UCSD-AML1 (cell line): ENCODE measurements at regions not wholly inside any gene's neighbourhood (a gene's known extent, or its start where the extent isn't known, plus 50 kb on each side); places are given as distances from the start of the nearest gene placed in this dataset.

Experiments used
- DNase-seq: peaks from one replicate; lab custom pipeline; 2025; ENCODE audit not compliant: unreplicated experiment; lab: John Stamatoyannopoulos, UW

DNA sequence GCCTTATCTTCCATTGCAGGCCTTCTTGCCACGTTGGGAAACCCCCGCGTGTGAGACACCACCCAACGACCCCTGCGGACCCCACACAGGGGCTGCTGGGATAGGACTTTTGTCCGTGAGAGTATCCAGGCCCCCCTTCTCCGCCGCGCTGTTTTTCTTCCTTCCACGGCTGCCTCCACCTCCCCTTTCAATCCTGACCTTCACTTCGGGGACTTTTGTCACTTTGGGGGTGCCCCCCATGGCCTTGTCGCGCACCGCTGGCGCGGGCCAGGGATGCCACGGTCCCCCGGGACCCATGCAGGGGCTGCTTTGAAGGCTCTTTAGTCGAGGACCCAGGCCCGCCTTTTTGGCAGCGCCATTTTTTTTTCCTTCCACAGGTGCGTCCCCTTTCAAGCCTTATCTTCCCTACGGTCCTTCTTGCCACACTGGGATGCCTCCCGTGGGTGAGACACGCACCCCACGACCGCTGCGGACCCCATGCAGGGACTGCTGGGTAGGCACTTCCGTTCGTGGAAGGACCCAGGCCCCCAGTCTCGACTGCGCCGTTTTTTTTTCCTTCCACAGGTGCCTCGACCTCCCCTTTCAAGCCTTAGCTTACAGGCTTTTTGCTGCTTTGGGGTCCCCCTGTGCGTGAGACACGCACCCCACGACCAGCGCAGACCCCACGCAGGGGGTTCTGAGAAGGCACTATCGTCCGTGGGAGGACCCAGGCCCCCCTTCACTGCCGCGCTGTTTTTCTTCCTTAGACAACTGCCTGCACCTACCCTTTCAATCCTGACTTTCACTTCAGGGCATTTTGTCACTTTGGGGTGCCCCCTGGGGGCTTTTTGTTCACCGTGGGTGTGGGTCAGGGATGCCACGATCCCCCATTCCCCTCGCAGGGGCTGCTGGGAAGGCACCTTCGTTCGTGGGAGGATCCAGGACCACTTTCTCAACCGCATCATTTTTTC lies 267.4 kb downstream of the ALG10 start:
- DNase-seq: no peak

DNA sequence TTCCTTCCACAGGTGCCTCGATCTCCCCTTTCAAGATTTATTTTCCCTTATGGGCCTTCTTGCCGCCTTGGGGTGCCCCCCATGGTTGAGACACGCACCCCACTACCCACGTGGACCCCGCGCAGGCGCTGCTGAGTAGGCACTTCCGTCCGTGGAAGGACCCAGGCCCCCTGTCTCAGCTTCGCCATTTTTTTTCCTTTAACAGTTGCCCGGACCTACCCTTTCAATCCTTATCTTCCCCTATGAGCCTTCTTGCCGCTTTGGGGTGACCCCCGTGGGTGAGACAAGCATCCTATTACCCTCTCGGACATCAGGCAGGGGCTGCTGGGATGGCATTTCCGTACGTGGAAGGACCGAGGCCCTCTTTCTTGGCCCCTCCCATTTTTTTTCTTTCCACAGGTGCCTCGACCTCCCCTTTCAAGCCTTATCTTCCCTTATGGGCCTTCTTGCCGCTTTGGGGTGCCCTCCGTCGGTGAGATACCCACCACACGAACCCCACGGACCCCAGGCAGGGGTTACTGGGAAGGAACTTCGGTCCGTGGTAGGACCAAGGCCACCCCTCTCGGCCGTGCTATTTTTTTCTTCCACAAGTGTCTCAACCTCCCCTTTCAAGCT lies 268.2 kb downstream of the ALG10 start:
- no peak for DNase-seq

DNA sequence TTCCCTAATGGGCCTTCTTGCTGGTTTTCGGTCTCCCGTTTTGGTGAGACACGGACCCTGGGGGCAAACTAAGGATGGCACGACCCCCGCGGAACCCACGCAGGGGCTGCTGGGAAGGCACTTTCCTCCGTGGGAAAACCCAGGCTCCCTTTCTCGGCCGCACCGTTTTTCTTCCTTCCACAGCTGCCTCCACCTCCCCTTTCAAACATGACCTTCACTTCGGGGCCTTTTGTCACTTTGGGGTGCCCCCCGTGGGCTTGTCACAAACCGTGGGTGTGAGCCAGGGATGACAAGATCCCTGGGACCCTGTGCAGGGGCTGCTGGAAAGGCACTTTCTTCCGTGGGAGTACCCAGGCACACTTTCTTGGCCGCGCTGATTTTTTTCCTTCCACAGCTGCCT lies 268.7 kb downstream of the ALG10 start:
- DNase-seq: no peak

DNA sequence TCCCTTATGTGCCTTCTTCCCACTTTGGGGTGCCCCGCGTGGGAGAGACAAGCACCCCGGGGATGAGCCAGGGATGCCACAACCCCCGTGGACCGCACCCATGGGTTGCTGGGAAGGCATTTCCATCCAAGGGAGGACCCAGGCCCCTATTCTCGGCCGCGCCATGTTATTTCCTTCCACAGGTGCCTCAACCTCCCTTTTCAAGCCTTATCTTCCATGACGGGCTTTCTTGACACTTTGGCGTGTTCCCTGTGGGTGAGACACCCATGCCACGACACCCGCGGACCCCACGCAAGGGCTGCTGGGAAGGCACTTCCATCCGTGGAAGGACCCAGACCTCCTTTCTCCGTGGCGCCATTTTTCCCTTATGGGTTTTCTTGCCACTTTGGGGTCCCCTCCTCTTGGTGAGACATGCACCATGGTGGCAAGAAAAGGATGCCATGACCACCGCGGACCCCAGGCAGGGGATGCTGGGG lies 269.2 kb downstream of the ALG10 start:
- no peak for DNase-seq

DNA sequence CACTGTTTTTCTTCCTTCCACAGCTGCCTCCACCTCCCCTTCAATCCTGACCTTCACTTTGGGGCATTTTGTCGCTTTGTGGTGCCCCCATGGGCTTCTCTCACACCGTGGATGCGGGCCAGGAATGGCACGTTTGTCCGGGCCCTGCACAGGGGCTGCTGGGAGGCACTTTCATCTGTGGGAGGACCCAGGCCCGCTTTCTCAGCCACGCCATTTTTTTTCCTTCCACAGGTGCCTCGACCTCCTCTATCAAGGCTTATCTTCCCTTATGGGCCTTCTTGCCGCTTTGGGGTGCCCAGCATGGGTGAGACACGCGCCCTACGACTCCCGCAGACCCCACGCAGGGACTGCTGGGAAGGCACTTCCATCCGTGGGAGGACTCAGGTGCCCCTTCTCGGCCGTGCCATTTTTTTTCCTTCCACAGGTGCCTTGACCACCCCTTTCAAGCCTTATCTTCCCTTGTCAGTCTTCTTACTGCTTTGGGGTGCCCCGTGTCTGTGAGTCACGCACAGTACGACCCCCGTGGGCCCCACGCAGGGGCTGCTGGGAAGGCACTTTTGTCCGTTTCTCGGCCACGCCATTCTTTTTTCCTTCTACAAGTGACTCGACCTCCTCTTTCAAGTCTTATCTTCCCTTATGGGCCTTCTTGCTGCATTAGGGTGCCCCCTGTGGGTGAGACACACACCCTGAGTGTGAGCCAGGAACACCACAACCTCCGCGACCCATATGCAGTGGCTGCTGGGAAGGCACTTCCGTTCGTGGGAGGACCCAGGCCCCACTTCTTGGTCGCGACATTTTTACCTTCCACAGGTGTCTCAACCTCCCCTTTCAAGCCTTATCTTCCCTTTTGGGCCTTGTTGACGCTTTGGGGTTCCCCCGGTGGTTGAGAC lies 270.7 kb downstream of the ALG10 start:
- DNase-seq: no peak

DNA sequence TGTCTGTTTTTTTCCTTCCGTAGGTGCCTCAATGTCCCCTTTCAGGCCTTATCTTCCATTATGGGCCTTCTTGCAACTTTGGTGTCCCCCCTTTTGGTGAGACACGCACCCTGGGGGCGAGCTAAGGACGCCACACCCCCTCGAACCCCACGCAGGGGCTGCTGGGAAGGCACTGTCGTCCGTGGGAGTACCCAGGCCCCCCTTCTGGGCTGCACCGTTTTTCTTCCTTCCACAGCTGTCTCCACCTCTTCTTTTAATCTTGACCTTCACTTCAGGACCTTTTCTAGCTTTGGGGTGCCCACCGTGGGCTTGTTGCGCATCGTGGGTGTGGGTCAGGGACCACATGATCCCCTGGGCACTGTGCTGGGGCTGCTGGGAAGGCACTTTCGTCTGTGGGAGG lies 271.8 kb downstream of the ALG10 start:
- no peak for DNase-seq

DNA sequence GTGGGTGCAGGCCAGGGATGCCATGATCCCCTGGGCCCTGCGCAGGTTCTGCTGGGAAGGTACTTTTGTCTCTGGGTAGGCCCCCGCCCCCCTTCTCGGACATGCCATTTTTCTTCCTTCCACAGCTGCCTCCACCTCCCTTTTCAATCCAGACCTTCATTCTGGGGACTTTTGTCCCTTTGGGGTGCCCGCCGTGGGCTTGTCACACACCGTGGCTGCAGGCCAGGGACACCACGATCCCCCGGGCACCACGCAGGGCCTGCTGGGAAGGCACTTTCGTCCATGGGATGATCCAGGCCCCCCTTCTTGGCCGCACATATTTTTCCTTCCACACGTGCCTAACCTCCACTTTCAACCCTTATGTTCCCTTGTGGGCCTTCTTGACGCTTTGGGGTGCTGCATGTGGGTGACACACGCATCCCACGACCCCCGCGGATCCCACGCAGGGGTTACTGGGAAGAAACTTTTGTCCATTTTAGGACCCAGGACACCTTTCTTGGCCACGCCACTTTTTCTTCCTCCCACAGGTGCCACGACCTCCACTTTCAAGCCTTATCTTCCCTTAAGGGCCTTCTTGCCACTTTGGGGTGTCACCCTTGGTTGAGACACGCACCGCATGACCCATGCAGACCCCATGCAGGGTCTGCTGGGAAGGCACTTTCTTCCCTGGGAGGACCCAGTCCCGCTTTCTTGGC lies 272.5 kb downstream of the ALG10 start:
- no peak for DNase-seq

DNA sequence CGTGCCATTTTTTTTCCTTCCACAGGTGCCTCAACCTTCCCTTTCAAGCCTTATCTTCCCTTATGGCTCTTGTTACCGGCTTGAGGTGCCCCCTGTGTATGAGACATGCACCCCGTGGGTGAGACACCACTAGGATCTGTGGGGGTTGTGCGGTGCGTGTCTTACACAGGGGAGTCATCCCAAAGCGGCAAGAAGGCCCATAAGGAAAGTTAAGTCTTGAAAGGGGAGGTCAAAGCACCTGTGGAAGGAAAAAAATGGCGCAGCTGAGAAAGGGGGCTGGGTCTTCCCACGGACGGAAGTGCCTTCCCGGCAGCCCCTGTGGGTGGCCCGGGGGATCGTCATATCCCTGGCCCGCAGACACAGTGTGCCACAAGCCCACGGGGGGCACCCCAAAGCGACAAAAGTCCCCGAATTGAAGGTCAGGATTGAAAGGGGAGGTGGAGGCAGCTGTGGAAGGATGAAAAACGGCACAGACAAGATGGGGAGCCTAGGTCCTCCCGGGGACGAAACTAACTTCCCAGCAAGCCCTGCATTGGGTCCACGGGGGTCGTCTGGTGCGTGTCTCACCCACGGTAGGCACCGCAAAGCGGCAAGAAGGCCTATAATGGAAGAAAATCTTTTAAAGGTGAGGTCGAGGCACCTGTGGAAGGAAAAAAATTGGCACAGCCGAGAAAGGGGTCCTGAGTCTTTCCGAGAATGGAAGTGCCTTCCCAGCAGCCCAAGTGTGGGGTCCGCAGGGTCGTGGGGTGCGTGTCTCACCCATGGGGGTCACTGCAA lies 273.3 kb downstream of the ALG10 start:
- DNase-seq: no peak

DNA sequence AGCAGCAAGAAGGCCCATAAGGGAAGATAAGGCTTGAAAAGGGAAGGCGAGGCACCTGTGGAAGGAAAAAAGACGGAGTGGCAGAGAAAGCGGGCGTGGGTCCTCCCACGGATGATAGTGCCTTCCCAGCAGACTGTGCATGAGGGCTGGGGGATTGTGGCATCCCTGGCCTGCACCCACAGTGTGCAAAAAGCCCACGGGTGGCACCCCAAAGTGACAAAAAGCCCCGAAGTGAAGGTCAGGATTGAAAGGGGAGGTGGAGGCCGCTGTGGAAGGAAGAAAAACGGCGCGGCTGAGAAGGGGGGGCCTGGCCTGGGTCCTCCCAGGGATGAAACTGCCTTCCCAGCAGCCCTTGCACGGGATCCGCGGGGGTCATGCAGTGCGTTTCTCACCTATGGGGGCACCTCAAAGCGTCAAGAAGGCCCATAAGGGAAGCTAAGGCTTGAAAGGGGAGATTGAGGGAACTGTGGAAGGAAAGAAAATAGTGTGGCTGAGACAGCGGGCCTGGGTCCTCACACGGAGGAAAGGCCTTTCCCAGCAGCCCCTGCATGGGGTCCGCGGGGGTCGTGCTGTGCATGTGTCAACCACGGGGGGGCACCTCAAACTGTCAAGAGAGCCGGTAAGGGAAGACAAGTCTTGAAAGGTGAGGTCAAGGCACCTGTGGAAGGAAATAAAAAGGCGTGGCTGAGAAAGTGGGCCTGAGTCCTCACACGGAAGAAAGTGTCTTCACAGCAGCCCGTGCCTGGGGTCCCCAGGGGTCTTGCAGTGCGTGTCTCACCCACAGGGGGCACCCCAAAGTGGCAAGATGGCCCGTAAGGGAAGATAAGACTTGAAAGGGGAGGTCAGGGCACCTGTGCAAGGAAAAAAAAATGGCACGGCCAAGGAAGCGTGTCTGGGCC lies 274.1 kb downstream of the ALG10 start:
- DNase-seq: no peak

DNA sequence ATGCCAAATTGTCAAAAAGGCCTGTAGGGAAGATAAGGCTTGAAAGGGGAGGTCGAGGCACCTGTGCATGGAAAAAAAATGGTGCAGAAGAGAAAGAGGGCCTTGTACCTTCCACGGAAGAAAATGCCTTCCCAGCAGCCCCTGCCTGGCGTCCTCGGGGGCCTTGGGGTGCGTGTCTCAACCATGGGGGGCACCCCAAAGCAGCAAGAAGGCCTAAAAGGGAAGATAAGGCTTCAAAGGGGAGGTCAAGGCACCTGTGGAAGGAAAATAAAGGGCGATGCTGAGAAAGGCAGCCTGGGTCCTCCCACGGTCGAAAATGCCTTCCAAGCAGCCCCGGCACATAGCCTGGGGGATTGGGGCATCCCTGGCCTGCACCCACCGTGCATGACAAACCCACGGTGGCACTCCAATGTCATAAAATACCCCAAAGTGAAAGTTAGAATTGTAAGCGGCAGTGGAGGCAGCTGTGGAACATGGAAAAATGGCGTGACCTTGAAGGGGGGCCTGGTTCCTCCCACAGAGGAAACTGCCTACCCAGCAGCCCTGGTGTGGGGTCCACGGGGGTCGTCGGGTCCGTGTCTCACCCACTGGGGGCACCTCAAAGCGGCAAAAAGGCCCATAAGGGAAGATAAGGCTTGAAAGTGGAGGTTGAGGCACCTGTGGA lies 275.0 kb downstream of the ALG10 start:
- no peak for DNase-seq

DNA sequence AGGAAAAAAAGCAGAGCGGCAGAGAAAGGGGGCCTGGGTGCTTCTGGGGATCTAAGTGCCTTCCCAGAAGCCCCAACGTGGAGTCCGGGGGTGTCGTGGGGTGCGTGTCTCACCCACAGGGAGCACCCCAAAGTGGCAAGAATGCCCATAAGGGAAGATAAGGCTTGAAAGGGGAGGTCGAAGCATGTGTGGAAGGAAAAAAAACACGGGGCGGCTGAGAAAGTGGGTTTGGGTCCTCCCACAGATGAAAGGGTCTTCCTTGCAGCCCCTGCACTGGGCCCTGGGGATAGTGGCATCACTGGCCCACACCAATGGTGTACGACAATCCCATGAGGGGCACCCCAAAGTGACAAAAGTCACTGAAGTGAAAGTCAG lies 275.5 kb downstream of the ALG10 start:
- no peak for DNase-seq

DNA sequence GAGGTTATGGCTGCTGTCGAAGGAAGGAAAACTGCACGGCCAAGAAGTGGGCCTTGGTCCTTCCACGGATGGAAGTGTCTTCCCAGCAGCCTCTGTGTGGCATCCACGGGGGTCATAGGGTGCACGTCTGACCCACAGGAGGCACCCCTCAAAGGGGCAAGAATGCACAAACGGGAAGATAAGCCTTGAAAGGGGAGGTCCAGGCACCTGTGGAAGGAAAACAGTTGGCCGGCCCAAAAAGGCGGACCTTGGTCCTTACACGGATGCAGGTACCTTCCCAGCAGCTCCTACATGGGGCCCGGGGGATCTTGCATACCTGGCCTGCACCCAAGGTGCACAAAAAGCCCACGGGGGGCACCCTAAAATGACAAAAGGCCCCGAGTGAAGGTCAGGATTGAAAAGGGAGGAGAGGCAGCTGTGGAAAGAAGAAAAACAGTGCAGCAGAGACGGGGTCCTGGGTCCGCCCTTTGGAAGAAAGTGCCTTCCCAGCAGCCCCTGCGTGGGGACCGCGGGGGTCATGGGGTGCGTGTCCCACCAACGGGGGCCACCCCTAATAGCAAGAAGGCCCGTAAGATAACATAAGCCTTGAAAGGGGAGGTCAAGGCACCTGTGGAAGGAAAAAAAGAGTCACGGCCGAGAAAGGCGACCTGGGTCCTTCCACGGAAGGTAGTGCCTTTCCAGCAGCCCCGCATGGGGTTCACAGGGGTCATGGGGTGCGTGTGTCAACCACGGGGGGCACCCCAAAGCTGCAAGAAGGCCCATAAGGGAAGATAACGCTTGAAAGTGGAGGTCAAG lies 276.1 kb downstream of the ALG10 start:
- DNase-seq: no peak

DNA sequence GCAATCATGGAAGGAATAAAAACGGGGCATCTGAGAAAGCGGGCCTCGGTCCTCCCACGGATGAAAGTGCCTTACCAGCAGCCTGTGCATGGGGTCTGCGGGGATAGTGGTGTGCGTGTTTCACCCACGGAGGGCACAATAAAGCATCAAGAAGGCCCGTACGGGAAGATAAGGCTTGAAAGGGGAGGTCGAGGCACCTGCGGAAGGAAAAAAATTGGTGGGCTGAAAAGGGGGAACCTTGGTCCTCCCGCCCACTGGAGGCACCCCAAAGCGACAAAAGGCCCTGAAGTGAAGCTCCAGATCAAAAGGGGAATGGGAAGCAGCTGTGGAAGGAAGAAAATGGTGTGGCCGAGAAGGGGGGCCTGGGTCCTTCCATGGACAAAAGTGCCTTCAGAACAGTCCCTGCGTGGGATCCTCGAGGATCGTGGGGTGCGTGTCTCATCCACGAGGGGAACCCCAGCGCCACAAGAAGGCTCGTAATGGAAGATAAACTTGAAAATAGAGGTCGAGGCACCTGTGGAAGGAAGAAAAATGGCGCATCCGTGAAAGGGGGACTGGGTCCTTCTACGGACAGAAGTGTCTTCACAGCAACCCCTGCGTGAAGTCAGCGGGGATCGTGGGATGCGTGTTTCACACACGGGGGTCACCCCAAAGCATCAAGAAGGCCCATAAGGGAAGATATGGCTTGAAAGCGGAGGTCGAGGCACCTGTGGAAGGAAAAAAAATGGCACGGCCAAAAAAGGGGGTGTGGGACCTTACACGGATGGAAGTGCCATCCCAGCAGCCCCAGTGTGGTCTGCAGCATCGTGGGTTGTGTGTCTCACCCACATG lies 276.9 kb downstream of the ALG10 start:
- DNase-seq: no peak

DNA sequence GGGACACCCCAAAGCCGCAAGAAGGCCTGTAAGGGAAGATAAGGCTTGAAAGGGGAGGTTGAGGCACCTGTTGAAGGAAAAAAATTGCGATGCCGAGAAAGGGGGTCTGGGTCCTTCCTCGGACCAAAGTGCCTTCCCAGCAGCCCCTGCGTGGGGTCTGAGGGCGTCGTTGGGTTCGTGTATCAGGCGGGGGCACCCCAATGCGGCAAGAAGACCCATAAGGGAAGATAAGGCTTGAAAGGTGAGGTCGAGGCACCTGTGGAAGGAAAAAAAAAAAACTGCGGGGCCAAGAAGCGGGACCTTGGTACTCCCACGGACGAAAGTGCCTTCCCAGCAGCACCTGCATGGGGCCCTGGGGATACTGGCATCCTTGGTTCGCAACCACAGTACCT lies 277.5 kb downstream of the ALG10 start:
- no peak for DNase-seq

DNA sequence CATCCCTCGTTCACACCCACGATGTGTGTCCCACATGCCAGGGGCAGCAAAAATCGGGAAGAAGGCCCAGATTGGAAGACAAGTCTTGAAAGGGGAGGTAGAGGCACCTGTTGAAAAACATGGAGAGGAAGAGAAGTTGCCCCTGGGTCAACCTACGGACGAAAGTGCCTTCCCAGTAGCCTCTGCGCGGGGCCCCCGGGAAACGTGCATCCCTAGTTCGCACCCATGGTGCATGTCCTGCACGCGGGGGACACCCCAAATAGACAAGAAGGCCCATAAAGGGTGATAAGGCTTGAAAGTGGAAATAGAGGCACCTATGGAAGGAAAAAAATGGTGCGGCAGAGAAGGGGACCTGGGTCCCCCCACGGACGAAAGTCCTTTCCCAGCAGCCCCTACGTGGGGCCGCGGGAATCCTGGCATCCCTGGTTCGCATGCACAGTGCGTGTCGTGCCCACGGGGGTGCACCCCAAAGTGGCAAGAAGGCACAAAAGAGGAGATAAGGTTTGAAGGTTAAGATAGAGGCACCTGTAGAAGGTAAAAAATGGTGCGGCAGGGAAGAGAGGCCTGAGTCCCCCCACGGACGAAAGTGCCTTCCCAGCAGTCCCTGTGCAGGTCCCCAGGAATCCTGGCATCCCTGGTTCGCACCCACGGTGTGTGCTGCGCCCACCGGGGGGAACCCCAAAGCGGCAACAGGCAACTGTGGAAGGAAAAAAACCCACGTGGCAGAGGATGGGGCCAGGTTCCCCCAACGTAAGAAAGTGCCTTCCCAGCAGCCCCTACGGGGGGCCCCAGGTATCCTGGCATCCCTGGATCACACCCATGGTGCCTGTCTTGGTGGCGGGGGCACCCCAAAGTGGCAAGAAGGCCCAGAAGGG lies 278.3 kb downstream of the ALG10 start:
- no peak for DNase-seq
